ENCODE measurements at regions not wholly inside any gene's neighbourhood (a gene's known extent, or its start where the extent isn't known, plus 50 kb on each side); places are given as distances from the start of the nearest gene placed in this dataset.

DNA sequence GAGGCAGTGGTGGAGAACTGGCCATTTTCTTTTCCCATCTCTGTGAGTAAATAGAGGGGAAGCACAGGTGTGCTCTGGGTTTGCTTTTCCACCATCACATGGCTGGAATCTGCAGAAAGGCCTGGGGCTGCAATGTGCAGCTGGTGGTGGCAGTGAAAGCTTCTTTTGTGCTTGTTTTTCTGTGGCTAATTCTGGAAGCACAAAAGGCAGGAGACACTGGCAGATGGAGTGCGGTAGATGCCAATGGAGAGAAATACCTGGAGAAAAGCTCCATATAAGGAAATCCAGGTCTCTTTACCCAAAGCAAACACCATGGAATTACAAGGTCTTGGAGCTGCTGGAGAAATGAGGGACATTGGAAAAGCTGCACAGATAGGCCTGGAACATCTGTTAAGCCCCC lies 146.9 kb downstream of the HAPSTR1 start:
- peak in 1 of 2 donors; percentile 23 for DNase-seq (ENCODE audit: low spot score in 2 of 2)
- Histone ChIP-seq H3K4me1 (no peaks in the 10 kb centered on the region), H3K9me3 (no peaks in the 10 kb centered on the region), H3K27me3 (no peaks in the 10 kb centered on the region), H3K4me3 (no peak overlapping the region), H3K36me3 (no peaks in the 10 kb centered on the region), H3K27ac (no peak overlapping the region)
- TF ChIP-seq, protein P1, sequence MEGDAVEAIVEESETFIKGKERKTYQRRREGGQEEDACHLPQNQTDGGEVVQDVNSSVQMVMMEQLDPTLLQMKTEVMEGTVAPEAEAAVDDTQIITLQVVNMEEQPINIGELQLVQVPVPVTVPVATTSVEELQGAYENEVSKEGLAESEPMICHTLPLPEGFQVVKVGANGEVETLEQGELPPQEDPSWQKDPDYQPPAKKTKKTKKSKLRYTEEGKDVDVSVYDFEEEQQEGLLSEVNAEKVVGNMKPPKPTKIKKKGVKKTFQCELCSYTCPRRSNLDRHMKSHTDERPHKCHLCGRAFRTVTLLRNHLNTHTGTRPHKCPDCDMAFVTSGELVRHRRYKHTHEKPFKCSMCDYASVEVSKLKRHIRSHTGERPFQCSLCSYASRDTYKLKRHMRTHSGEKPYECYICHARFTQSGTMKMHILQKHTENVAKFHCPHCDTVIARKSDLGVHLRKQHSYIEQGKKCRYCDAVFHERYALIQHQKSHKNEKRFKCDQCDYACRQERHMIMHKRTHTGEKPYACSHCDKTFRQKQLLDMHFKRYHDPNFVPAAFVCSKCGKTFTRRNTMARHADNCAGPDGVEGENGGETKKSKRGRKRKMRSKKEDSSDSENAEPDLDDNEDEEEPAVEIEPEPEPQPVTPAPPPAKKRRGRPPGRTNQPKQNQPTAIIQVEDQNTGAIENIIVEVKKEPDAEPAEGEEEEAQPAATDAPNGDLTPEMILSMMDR (IDR thresholded peaks at IDR 0.05): no peak
- TF ChIP-seq POLR2A (IDR thresholded peaks at IDR 0.05): no peak
- no peak for TF ChIP-seq POLR2AphosphoS5 (IDR thresholded peaks at IDR 0.05)
- intact Hi-C loops (cut with DNase I; ENCODE audit: low total_unique reads): no loop called here

DNA sequence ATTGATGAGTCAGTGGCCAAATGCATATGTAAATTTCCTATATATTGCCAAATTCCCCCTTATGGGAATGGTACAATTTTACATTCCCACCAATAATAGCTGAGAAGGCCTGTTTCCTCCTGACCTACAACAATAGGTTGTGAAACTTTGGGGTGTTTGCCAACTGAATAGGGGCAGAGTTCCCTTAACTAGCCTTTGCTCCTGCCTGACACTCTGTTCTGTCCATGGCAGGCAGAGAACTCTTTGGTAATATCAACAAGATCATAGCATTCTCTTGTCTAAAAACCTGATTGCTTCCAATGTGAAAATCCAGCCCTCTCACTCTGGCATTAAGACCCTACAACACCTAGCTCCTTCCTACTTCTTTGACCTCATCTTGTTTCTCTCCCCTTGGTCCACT lies 149.7 kb downstream of the HAPSTR1 start:
- intact Hi-C loops (cut with DNase I; ENCODE audit: low total_unique reads): no loop called here
- no peak for TF ChIP-seq POLR2A (IDR thresholded peaks at IDR 0.05)
- TF ChIP-seq, protein P1 (IDR thresholded peaks at IDR 0.05): no peak
- TF ChIP-seq POLR2AphosphoS5 (IDR thresholded peaks at IDR 0.05): no peak
- Histone ChIP-seq H3K36me3 (no peaks in the 10 kb centered on the region), H3K4me3 (no peak overlapping the region), H3K27ac (no peak overlapping the region), H3K9me3 (no peaks in the 10 kb centered on the region), H3K27me3 (no peaks in the 10 kb centered on the region), H3K4me1 (no peaks in the 10 kb centered on the region)
- no peak for DNase-seq (ENCODE audit: low spot score in 2 of 2)

DNA sequence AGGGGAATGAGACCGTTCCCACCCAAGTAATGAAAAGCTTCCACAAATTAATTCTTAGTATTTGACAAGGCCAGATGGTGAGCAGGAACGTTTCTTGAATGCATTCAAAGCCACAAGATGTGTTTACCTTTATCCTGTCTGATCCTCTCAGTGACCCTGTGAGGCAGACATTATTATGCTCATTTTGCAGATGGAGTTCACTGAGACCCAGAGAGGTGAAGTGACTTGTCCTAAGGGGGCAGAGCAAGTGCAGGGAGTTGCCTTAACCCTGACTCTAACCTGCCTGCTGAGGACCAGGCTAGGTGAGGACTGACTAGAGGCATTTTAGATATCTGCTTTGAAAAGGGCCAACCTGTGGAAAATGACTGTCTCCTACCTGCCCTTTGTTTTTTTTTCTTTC lies 156.7 kb downstream of the HAPSTR1 start:
- intact Hi-C loops (cut with DNase I; ENCODE audit: low total_unique reads): no loop called here
- DNase-seq (ENCODE audit: low spot score in 2 of 2): no peak
- H3K4me1 ChIP-seq: no peaks in the 10 kb centered on the region
- no peak overlapping the region for H3K4me3 ChIP-seq
- no peaks in the 10 kb centered on the region for H3K27me3 ChIP-seq
- TF ChIP-seq POLR2AphosphoS5 (IDR thresholded peaks at IDR 0.05) (no peak), POLR2A (IDR thresholded peaks at IDR 0.05) (no peak)
- TF ChIP-seq, protein P1 (IDR thresholded peaks at IDR 0.05): no peak
- H3K36me3 ChIP-seq: no peaks in the 10 kb centered on the region
- H3K27ac ChIP-seq: no peak overlapping the region
- no peaks in the 10 kb centered on the region for H3K9me3 ChIP-seq

DNA sequence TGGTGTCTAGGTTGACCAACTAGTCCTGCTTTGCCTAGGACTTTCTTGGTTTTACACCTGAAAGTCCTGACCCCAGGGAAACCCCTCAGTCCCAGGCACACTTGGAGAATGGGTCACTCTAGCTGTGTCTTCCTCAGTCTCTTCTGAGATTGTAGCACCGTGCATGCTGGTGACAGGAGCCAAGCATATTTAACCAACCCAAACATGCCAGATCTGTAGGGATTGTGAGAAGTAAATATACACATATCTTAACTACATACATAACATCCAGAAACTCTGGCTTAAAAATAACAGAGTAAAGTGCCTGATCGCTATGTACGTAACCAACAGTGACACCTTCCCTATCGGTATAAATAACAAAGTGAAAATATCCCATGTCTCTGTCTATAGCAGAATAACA lies 158.1 kb downstream of the HAPSTR1 start:
- no peak for DNase-seq (ENCODE audit: low spot score in 2 of 2)
- intact Hi-C loops (cut with DNase I; ENCODE audit: low total_unique reads): no loop called here
- TF ChIP-seq, protein P1 (IDR thresholded peaks at IDR 0.05): no peak
- TF ChIP-seq POLR2AphosphoS5 (IDR thresholded peaks at IDR 0.05) (no peak), POLR2A (IDR thresholded peaks at IDR 0.05) (no peak)
- no peaks in the 10 kb centered on the region for H3K36me3 ChIP-seq
- no peaks in the 10 kb centered on the region for H3K9me3 ChIP-seq
- no peaks in the 10 kb centered on the region for H3K4me1 ChIP-seq
- no peaks in the 10 kb centered on the region for H3K27me3 ChIP-seq
- H3K27ac ChIP-seq: no peak overlapping the region
- no peak overlapping the region for H3K4me3 ChIP-seq

GRCh38 chr16:9251026-9251425 lies 159.6 kb downstream of the HAPSTR1 start:
- Histone ChIP-seq H3K27me3 (peaks cover 0 to under 1% of the 10 kb centered on the region in 2 donors), H3K4me3 (no peak overlapping the region), H3K27ac (no peak overlapping the region), H3K9me3 (no peaks in the 10 kb centered on the region), H3K36me3 (no peaks in the 10 kb centered on the region), H3K4me1 (no peaks in the 10 kb centered on the region)
- intact Hi-C loops (cut with DNase I; ENCODE audit: low total_unique reads): loop anchor here (5.0 kb wide), 1 partner anchor 424 kb away; no protein-coding TSS in a partner anchor
- no peak for DNase-seq (ENCODE audit: low spot score in 2 of 2)
- TF ChIP-seq, protein P1 (IDR thresholded peaks at IDR 0.05): no peak
- TF ChIP-seq POLR2A (IDR thresholded peaks at IDR 0.05) (no peak), POLR2AphosphoS5 (IDR thresholded peaks at IDR 0.05) (no peak)

Measured in breast epithelium (tissue), 4 donors.